HepG2 (cell line): ENCODE measurements at regions not wholly inside any gene's neighbourhood (a gene's known extent, or its start where the extent isn't known, plus 50 kb on each side); places are given as distances from the start of the nearest gene placed in this dataset.

ENCODE experiments used
- SIN3A ChIP-seq: IDR thresholded peaks from 2 replicates; pipeline ENCODE4 v1.6.1; 2011; ENCODE audit warnings: low read depth, mild to moderate bottlenecking, control low read depth, low read length, borderline replicate concordance
- ZBTB20 ChIP-seq: sonication (generic); formaldehyde crosslinking; IDR thresholded peaks from 2 replicates; pipeline ENCODE4 v1.8.1; 2023; ENCODE audit warnings: missing genetic modification reagents, low read depth, mild to moderate bottlenecking, borderline replicate concordance
- ZBTB7A ChIP-seq: sonication (generic); formaldehyde crosslinking; IDR thresholded peaks from 2 replicates; pipeline ENCODE4 v1.8.0; 2022; ENCODE audit warnings: mild to moderate bottlenecking, missing genetic modification reagents
- ZNF253 ChIP-seq: sonication (generic); formaldehyde crosslinking; IDR thresholded peaks from 2 replicates; pipeline ENCODE4 v1.8.0; 2022; ENCODE audit warnings: mild to moderate bottlenecking, missing genetic modification reagents, borderline replicate concordance

GRCh38 chr21:32860399-32860798, 88.8 kb upstream of the PAXBP1 start:
- TF ChIP-seq ZBTB20, result no peak
- TF ChIP-seq SIN3A, result no peak
- no peak for TF ChIP-seq ZNF253 (CRISPR knock-in tag)
- TF ChIP-seq ZBTB7A, result no peak
